ENCODE measurements at regions not wholly inside any gene's neighbourhood (a gene's known extent, or its start where the extent isn't known, plus 50 kb on each side); places are given as distances from the start of the nearest gene placed in this dataset.

GRCh38 chr1:168481586-168481985 lies 62.2 kb downstream of the XCL2 start:
- H2BK12ac ChIP-seq (ENCODE audit: low read depth, low read length) = no peak overlapping the region
- no peaks in the 10 kb centered on the region for H4K20me1 ChIP-seq (replicated peaks in 1 of 2; ENCODE audit: control insufficient read depth in 1 of 2, insufficient read depth in 2 of 2, low read length in 2 of 2)
- H2BK15ac ChIP-seq (ENCODE audit: low read length) = no peak overlapping the region
- H4K8ac ChIP-seq (ENCODE audit: extremely low read depth, insufficient read depth, low read length) = no peak overlapping the region
- 89% methylated on average over 4 of the region's 4 CpGs; no CpG with 5 or more reads in 1 of the 2 experiments for WGBS, 2 experiments (ENCODE audit: extremely low coverage in 1 of 2, insufficient coverage in 1 of 2, insufficient read length in 1 of 2, insufficient replicate concordance in 2 of 2, low coverage in 1 of 2, low lambda C conversion rate in 2 of 2, missing lambda C conversion rate in 1 of 2)
- no peak overlapping the region for H3K14ac ChIP-seq (ENCODE audit: insufficient read length)
- ChIA-PET POLR2A (ENCODE audit: partially characterized antibody) (interaction anchor here (1.0 kb wide), 1 partner anchor 9 kb away, joined by 3 read pairs; no protein-coding TSS in a partner anchor), CTCF (ENCODE audit: partially characterized antibody) (interaction anchor here (1.1 to 1.8 kb wide), 6 partner anchors 10 to 122 kb away, joined by 3 to 7 read pairs (median 3); no protein-coding TSS in a partner anchor)
- no peaks in the 10 kb centered on the region for H3K79me1 ChIP-seq (ENCODE audit: low read depth, low read length)
- H3K56ac ChIP-seq (replicated peaks; ENCODE audit: insufficient read length, low read depth, low read length) = no peak overlapping the region
- no peak overlapping the region for H3K27ac ChIP-seq (ENCODE audit: low read depth, low read length)
- H3K4me3 ChIP-seq (ENCODE audit: extremely low read depth in 1 of 4, insufficient read depth in 2 of 4, low read depth in 3 of 4, low read length in 4 of 4) = no peak overlapping the region
- no peak overlapping the region for H2BK20ac ChIP-seq (ENCODE audit: low read length)
- DNase-seq (ENCODE audit: low read depth in 1 of 2, low spot score in 2 of 2) (no peak), FAIRE-seq (no peak)
- no peak overlapping the region for H4K91ac ChIP-seq (replicated peaks; ENCODE audit: insufficient read length, low read length)
- no peak overlapping the region for H3K4ac ChIP-seq (replicated peaks; ENCODE audit: insufficient read length, low read depth, low read length)
- H3K4me2 ChIP-seq (ENCODE audit: insufficient read depth in 1 of 2, low read depth in 2 of 2, low read length in 2 of 2) = no peak overlapping the region
- no peak overlapping the region for H3K18ac ChIP-seq (ENCODE audit: extremely low read depth, low read length)
- H2AFZ ChIP-seq (ENCODE audit: low read length) = no peak overlapping the region
- no peaks in the 10 kb centered on the region for H3K79me2 ChIP-seq (ENCODE audit: control insufficient read depth in 1 of 2, insufficient read depth in 2 of 2, low read length in 2 of 2)
- no peaks in the 10 kb centered on the region for H3K27me3 ChIP-seq (replicated peaks in 1 of 4; ENCODE audit: control insufficient read depth in 3 of 4, extremely low read depth in 1 of 4, insufficient read depth in 3 of 4, low read length in 3 of 4)
- no peak overlapping the region for H2BK5ac ChIP-seq (ENCODE audit: low read depth, low read length)
- TF ChIP-seq GTF2F1 (IDR thresholded peaks at IDR 0.05; ENCODE audit: borderline replicate concordance, low read depth, low read length) (no peak), SAP30 (IDR thresholded peaks at IDR 0.05; ENCODE audit: insufficient read depth, insufficient replicate concordance, low read length) (no peak), POU5F1 (IDR thresholded peaks at IDR 0.05; ENCODE audit: low read depth, low read length) (no peak), KDM1A (IDR thresholded peaks at IDR 0.05; ENCODE audit: borderline replicate concordance, low read length) (no peak), FOSL1 (IDR thresholded peaks at IDR 0.05; ENCODE audit: insufficient read depth, low read depth, low read length) (no peak), NRF1 (IDR thresholded peaks at IDR 0.05; ENCODE audit: low read depth, low read length) (no peak), TAF7 (optimal IDR thresholded peaks at IDR 0.05; ENCODE audit: borderline replicate concordance, low read depth, low read length) (no peak)
- H3K9ac ChIP-seq (replicated peaks in 1 of 4; ENCODE audit: extremely low read depth in 1 of 4, low read depth in 3 of 4, low read length in 3 of 4) = no peak overlapping the region
- H2BK120ac ChIP-seq (replicated peaks; ENCODE audit: low read depth, low read length) = no peak overlapping the region
- H4K5ac ChIP-seq (ENCODE audit: insufficient read length, low read depth, low read length) = no peak overlapping the region
- H3K23me2 ChIP-seq (ENCODE audit: low read depth, low read length) = no peaks in the 10 kb centered on the region
- no peak overlapping the region for H3K23ac ChIP-seq (ENCODE audit: insufficient read length)
- no peak overlapping the region for H2AK5ac ChIP-seq (ENCODE audit: low read depth, low read length)
- H3K9me3 ChIP-seq (ENCODE audit: insufficient read depth in 2 of 2, low read depth in 1 of 2, low read length in 1 of 2) = no peaks in the 10 kb centered on the region
- peaks cover 0 to 9% (median 2%) of the 10 kb centered on the region in 4 experiments; a peak in 3 of 7 replicates for H3K4me1 ChIP-seq (replicated peaks in 1 of 4; ENCODE audit: control insufficient read depth in 3 of 4, insufficient read depth in 4 of 4, low read length in 3 of 4)
- H3K36me3 ChIP-seq (ENCODE audit: control insufficient read depth in 2 of 4, insufficient read depth in 4 of 4, low read length in 3 of 4) = no peaks in the 10 kb centered on the region

All from H1 (cell line).